ENCODE measurements at regions not wholly inside any gene's neighbourhood (a gene's known extent, or its start where the extent isn't known, plus 50 kb on each side); places are given as distances from the start of the nearest gene placed in this dataset.

DNA sequence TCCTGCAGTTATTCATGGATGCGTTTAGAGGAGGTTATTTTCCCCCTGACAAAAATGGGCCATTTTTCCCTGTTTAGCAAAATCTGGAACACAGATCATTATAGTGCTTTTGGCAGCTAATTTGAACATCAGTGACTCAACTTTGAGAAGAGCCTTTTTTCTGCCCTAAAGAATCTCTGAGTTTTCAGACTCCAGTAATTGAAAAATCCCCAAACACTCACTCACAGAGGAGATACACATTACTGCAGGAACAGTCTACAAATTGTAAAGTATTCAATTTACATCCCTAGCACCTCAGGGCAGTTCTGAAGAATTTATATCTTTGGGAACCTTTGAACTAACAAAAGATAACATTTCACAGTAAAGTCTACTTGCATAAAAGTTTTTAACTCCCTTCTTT, 966.6 kb upstream of the SLC35B3 start:
- TF ChIP-seq, protein P1, sequence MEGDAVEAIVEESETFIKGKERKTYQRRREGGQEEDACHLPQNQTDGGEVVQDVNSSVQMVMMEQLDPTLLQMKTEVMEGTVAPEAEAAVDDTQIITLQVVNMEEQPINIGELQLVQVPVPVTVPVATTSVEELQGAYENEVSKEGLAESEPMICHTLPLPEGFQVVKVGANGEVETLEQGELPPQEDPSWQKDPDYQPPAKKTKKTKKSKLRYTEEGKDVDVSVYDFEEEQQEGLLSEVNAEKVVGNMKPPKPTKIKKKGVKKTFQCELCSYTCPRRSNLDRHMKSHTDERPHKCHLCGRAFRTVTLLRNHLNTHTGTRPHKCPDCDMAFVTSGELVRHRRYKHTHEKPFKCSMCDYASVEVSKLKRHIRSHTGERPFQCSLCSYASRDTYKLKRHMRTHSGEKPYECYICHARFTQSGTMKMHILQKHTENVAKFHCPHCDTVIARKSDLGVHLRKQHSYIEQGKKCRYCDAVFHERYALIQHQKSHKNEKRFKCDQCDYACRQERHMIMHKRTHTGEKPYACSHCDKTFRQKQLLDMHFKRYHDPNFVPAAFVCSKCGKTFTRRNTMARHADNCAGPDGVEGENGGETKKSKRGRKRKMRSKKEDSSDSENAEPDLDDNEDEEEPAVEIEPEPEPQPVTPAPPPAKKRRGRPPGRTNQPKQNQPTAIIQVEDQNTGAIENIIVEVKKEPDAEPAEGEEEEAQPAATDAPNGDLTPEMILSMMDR (conservative IDR thresholded peaks at IDR 0.05) = no peak
- H3K27ac ChIP-seq = no peak overlapping the region

DNA sequence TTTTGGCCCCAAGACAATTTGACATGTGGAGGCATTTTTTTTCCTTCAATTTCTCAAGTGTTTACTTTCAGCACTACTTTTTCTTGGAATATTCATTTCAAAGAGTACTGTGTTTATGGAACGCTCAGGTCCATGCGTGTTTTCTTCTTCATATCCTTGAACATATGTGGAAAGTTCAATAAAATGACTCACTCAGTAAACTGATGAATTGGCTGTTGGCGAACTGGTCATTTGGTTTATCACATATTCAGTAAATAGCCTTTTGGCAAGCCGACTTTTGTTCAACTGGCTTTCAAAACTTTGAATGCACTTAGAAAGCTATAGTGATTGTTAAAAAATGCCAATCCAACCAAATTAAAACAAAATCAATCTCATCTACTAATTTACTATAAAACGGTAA, 964.6 kb upstream of the SLC35B3 start:
- TF ChIP-seq, protein P1 (conservative IDR thresholded peaks at IDR 0.05) = no peak
- no peak overlapping the region for H3K27ac ChIP-seq

DNA sequence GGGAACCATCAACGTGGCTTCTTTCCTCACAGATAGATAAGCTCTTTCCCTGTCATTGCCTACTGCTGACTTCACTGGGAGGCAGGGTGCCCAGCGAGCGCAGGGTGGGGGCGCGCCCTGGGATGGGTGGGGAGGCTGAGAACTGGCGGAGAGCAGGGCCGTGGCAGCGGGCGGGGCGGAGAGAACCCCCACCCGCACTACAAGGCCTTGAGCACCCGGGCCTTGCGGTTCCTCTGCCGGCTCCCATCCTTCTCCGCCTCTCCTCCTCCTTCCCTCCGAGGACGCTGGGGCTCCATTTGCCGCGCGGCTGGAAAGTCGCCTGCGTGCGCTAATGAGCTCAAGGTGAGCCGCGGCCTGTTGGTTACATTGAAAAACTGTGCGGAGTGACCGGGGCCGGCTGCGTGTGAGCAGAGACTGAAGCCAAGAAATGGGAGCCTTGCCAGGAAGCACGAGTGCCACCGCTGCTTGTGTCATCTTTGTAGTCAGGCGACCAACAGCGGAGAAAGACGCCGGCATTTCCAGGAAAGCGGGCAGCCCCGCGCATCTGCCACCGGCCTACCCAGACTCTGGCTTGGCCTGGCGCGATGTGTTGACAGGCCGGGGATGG, 963.5 kb upstream of the SLC35B3 start:
- TF ChIP-seq, protein P1 (conservative IDR thresholded peaks at IDR 0.05) = no peak
- peak overlapping the region; percentile 25; the same call in 1 of the 2 replicates for H3K27ac ChIP-seq

DNA sequence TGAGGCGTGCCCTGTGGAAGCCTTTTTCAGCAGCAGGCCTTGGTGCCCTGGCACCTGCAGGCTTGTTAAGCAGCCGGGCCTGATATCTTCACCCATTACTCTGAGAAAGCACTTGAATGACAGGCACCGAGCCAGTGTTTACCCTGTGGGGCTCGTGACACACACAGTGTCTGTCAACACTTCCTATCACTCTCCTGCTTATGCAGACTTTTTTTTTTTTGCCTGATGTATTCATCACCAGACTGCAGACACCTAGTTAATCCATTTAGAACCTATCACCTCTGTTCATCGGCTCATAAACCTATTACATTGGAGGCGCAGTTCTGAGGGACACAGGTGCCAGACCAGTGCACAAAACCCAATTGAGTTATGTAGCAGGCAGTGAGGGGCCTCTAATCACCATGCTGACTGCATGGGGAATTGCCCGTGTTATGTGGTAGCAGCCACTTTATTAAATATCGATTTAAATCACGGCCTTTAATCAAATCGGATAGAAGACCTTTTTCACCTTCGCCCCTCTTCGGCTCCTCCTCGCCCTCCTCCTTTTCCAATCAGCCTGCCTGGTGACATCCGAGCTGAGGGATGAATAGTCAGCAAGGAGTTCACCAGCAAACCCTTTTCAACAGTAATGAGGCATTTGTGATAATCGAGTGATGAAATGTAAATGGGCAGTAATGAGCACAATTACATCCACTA, 962.9 kb upstream of the SLC35B3 start:
- H3K27ac ChIP-seq = peak overlapping the region; percentile 25; the same call in 1 of the 2 replicates
- TF ChIP-seq, protein P1 (conservative IDR thresholded peaks at IDR 0.05) = no peak

DNA sequence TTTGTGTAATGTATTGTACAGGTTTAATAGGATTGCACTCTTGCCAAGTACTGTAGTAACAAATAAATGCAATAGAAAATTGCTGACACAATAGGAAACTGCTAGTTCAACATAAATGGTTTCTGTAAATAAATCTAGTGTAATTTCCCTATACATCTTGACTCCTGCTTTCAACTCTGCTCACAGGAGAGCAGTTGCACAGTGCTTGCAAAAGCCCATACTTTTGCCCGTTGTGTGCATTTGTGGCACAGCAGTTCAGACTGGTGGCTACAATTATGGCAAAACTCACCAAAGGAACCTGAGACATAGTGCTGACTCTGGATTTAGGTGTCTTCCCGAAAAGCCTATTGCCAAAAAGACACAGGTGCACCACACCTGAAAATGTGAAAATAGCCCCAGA, 953.3 kb upstream of the SLC35B3 start:
- TF ChIP-seq, protein P1 (conservative IDR thresholded peaks at IDR 0.05) = no peak
- H3K27ac ChIP-seq = no peak overlapping the region

DNA sequence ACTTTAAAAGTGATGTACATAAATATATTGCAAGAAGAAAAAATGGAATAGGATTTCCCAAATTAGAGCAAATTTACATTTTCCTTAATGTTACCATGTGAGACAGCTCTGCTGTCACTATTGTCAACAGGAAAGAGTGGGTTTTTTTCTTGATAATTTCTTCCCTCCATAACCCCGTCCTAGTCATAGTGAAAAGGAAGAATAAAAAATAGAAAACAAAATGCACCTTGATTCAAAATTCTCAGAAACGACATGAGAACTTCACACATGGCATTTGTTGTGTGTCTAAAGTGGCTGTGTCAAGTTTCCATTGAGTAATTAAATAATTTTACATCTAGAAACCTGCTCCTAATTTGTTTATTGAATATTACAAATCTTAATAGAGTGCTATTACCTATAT, 945.2 kb upstream of the SLC35B3 start:
- no peak overlapping the region for H3K27ac ChIP-seq
- TF ChIP-seq, protein P1 (conservative IDR thresholded peaks at IDR 0.05) = no peak

DNA sequence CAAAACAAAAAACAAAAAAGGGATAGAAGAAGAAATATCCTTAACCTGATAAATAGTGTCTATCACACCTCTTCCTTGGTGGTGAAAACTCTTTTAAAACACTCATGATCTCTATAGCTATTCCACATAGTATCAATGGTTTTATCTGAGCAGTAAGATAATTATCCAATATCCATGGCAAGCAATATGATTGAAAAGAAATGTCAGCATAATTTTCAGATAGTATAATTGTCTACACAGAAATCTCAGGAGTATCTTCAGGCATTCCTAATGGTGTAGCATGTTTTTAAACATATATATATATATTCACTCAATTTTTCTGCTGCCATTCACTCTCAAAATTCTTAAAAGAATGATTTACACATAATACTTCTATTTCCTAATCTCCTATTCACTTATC, 938.0 kb upstream of the SLC35B3 start:
- TF ChIP-seq, protein P1 (conservative IDR thresholded peaks at IDR 0.05) = no peak
- no peak overlapping the region for H3K27ac ChIP-seq

Measured in VCaP (cell line).